Activated CD8-positive, alpha-beta T cell treated with anti-CD3 and anti-CD28 coated beads for 36 hours (primary cell): ENCODE measurements at regions not wholly inside any gene's neighbourhood (a gene's known extent, or its start where the extent isn't known, plus 50 kb on each side); places are given as distances from the start of the nearest gene placed in this dataset.

ENCODE experiments used
- ATAC-seq: fragments of 200-7000 bp; cut with Tn5 transposase; one replicate; pipeline ENCODE4 v1.10.0; 2021; ENCODE audit warnings: mild to moderate bottlenecking, moderate library complexity
- CTCF ChIA-PET: fragments of 350-600 bp; sonication (Branson Sonifier 250); formaldehyde crosslinking; loops from one replicate; lab custom pipeline; 2021; ENCODE audit warnings: antibody characterized with exemption; lab: Charles Lee
- POLR2A ChIA-PET: fragments of 350-600 bp; sonication (Branson Sonifier 250); formaldehyde crosslinking; loops from one replicate; lab custom pipeline; 2021; ENCODE audit warnings: antibody characterized with exemption; lab: Charles Lee
- DNase-seq: peaks from one replicate; pipeline ENCODE4 v3.0.0-alpha.2; 2020
- H3K27ac Mint-ChIP-seq: one replicate; pipeline ENCODE4 v1.8.0; 2021; ENCODE audit warnings: mild to moderate bottlenecking, mixed read lengths
- H3K27me3 Mint-ChIP-seq: one replicate; pipeline ENCODE4 v1.8.0; 2021; ENCODE audit warnings: mixed read lengths
- H3K36me3 Mint-ChIP-seq: one replicate; pipeline ENCODE4 v1.8.0; 2021; ENCODE audit warnings: low read depth, mixed read lengths
- H3K4me1 Mint-ChIP-seq: one replicate; pipeline ENCODE4 v1.8.0; 2021; ENCODE audit warnings: low read depth, mixed read lengths
- H3K4me3 Mint-ChIP-seq: one replicate; pipeline ENCODE4 v1.8.0; 2021; ENCODE audit warnings: mild to moderate bottlenecking, moderate library complexity, mixed read lengths
- H3K9me3 Mint-ChIP-seq: one replicate; pipeline ENCODE4 v1.8.0; 2021; ENCODE audit warnings: mixed read lengths
- intact Hi-C: fragments of 100-400 bp; cut with micrococcal nuclease; formaldehyde crosslinking; loops from one replicate; pipeline ENCODE4 v1.10.0; 2022
- TF ChIP-seq, protein P1 (sequence below): fragments of 200-600 bp; IDR thresholded peaks from one replicate; pipeline ENCODE4 v1.8.0; 2022; ENCODE audit warnings: antibody characterized with exemption, mild to moderate bottlenecking

- Mint-ChIP-seq H3K27me3 (peaks cover 5% of the 10 kb centered on the region), H3K4me3 (no peak overlapping the region), H3K36me3 (no peaks in the 10 kb centered on the region), H3K4me1 (no peaks in the 10 kb centered on the region), H3K27ac (no peak overlapping the region), H3K9me3 (no peaks in the 10 kb centered on the region)
- TF ChIP-seq, protein P1, sequence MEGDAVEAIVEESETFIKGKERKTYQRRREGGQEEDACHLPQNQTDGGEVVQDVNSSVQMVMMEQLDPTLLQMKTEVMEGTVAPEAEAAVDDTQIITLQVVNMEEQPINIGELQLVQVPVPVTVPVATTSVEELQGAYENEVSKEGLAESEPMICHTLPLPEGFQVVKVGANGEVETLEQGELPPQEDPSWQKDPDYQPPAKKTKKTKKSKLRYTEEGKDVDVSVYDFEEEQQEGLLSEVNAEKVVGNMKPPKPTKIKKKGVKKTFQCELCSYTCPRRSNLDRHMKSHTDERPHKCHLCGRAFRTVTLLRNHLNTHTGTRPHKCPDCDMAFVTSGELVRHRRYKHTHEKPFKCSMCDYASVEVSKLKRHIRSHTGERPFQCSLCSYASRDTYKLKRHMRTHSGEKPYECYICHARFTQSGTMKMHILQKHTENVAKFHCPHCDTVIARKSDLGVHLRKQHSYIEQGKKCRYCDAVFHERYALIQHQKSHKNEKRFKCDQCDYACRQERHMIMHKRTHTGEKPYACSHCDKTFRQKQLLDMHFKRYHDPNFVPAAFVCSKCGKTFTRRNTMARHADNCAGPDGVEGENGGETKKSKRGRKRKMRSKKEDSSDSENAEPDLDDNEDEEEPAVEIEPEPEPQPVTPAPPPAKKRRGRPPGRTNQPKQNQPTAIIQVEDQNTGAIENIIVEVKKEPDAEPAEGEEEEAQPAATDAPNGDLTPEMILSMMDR, result no peak
- intact Hi-C loops, result no loop called here
- CTCF ChIA-PET, result no interaction called here
- POLR2A ChIA-PET, result no interaction called here
- DNase-seq (no peak), ATAC-seq (no peak)
Observed at GRCh38 chr12:105980085-105980484, 158.7 kb downstream of the NUAK1 start.

- Mint-ChIP-seq H3K4me1 (no peaks in the 10 kb centered on the region), H3K27me3 (peaks cover 5% of the 10 kb centered on the region), H3K27ac (no peak overlapping the region), H3K4me3 (no peak overlapping the region), H3K36me3 (no peaks in the 10 kb centered on the region), H3K9me3 (no peaks in the 10 kb centered on the region)
- CTCF ChIA-PET, result no interaction called here
- TF ChIP-seq, protein P1, result no peak
- ATAC-seq (no peak), DNase-seq (no peak)
- intact Hi-C loops, result no loop called here
- POLR2A ChIA-PET, result no interaction called here
Observed at GRCh38 chr12:105980533-105980932, 158.2 kb downstream of the NUAK1 start.

GRCh38 chr12:105982022-105982421, 156.7 kb downstream of the NUAK1 start:
- Mint-ChIP-seq H3K4me1 (no peaks in the 10 kb centered on the region), H3K36me3 (no peaks in the 10 kb centered on the region), H3K27ac (no peak overlapping the region), H3K27me3 (peaks cover 4% of the 10 kb centered on the region), H3K4me3 (no peak overlapping the region), H3K9me3 (no peaks in the 10 kb centered on the region)
- POLR2A ChIA-PET, result no interaction called here
- intact Hi-C loops, result no loop called here
- DNase-seq, result no peak
- TF ChIP-seq, protein P1, result no peak
- no peak for ATAC-seq
- CTCF ChIA-PET, result no interaction called here

DNA sequence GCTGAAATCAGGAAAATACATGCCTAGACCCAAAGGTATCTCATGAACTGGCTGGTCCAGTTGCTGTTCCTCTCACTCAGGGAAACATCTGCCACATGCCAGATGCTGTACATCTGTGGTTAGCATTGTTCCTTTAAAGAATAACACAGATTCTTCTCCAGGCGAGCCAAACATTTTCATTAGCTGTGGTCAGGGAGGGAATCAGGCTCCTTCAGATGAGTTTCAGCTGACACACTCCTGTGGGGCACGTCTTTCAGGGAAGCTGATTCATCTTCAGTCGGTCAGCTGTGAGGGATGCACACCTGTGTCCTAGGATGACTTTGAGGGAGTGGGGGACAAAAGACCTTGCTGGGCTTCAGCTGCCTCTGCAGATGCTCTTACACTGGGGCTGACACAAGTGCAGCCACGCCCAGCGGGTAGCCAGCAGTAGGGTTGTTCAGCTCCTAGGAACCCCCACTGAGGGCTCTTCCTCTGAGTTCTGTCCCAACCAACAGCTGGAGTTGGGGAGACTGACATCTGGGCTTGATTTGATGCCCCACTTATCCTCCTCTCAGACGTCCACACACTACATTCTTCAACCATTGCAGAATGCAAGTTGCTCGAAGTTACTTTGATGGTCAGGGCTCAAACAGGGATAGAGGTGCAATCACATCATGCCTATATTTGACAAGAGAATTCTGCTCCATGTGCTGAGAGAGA, 155.0 kb downstream of the NUAK1 start:
- ATAC-seq, result no peak
- TF ChIP-seq, protein P1, result no peak
- Mint-ChIP-seq H3K27me3 (peaks cover 4% of the 10 kb centered on the region), H3K9me3 (no peaks in the 10 kb centered on the region), H3K4me1 (no peaks in the 10 kb centered on the region), H3K27ac (no peak overlapping the region), H3K36me3 (no peaks in the 10 kb centered on the region), H3K4me3 (no peak overlapping the region)
- CTCF ChIA-PET, result no interaction called here
- DNase-seq, result no peak
- POLR2A ChIA-PET, result no interaction called here
- intact Hi-C loops, result no loop called here

- ChIA-PET CTCF (no interaction called here), POLR2A (no interaction called here)
- H3K27me3 Mint-ChIP-seq, result peaks cover 4% of the 10 kb centered on the region
- DNase-seq, result no peak
- no peaks in the 10 kb centered on the region for H3K9me3 Mint-ChIP-seq
- ATAC-seq, result no peak
- no peaks in the 10 kb centered on the region for H3K4me1 Mint-ChIP-seq
- H3K4me3 Mint-ChIP-seq, result no peak overlapping the region
- H3K27ac Mint-ChIP-seq, result no peak overlapping the region
- no peaks in the 10 kb centered on the region for H3K36me3 Mint-ChIP-seq
- intact Hi-C loops, result no loop called here
- TF ChIP-seq, protein P1, result no peak
Observed at GRCh38 chr12:105985383-105985782, 153.4 kb downstream of the NUAK1 start.
